GM10266 (cell line): ENCODE measurements at regions not wholly inside any gene's neighbourhood (a gene's known extent, or its start where the extent isn't known, plus 50 kb on each side); places are given as distances from the start of the nearest gene placed in this dataset.

Source experiments
- DNase-seq: peaks from one replicate; pipeline ENCODE4 v3.0.0; 2012; ENCODE audit errors: extremely low spot score
- CTCF ChIP-seq: IDR thresholded peaks from 2 replicates; pipeline ENCODE4 v1.5.1; 2012; ENCODE audit warnings: mild to moderate bottlenecking, low read depth; ENCODE audit not compliant: control insufficient read depth, insufficient read depth; ENCODE audit errors: missing control alignments

GRCh38 chr3:35392187-35392586 is 247.1 kb upstream of the ARPP21 start:
- TF ChIP-seq CTCF = no peak
- DNase-seq = no peak

GRCh38 chr3:35393901-35394799 is 245.2 kb upstream of the ARPP21 start:
- TF ChIP-seq CTCF = no peak
- no peak for DNase-seq

- no peak for TF ChIP-seq CTCF
- DNase-seq = no peak
These were observed 244.4 kb upstream of the ARPP21 start for GRCh38 chr3:35394905-35395304.

GRCh38 chr3:35401671-35402070 is 237.7 kb upstream of the ARPP21 start:
- no peak for DNase-seq
- TF ChIP-seq CTCF = no peak

- TF ChIP-seq CTCF = no peak
- no peak for DNase-seq
These were observed 234.8 kb upstream of the ARPP21 start for GRCh38 chr3:35404571-35404970.

- no peak for TF ChIP-seq CTCF
- DNase-seq = no peak
These were observed 230.4 kb upstream of the ARPP21 start for GRCh38 chr3:35408882-35409281.

GRCh38 chr3:35409991-35410390 is 229.3 kb upstream of the ARPP21 start:
- no peak for DNase-seq
- TF ChIP-seq CTCF = no peak
